ENCODE measurements at regions not wholly inside any gene's neighbourhood (a gene's known extent, or its start where the extent isn't known, plus 50 kb on each side); places are given as distances from the start of the nearest gene placed in this dataset.

- no peak overlapping the region for H2AFZ ChIP-seq (ENCODE audit: low read depth)
- no peak overlapping the region for H3K4me3 ChIP-seq (IDR thresholded peaks at IDR 0.05; ENCODE audit: insufficient read depth, low read depth, low read length)
- H3K27ac ChIP-seq, result no peak overlapping the region
- H3K4me1 ChIP-seq (ENCODE audit: low read depth, poor library complexity, severe bottlenecking), result no peaks in the 10 kb centered on the region
- H3K36me3 ChIP-seq (ENCODE audit: insufficient read depth), result no peaks in the 10 kb centered on the region
- no peaks in the 10 kb centered on the region for H3K27me3 ChIP-seq (ENCODE audit: insufficient read depth, low read depth)
- H3K4me2 ChIP-seq, result no peak overlapping the region
- no peak overlapping the region for H3K9ac ChIP-seq
- TF ChIP-seq CTCF (conservative IDR thresholded peaks at IDR 0.05; ENCODE audit: low read depth, low read length), result no peak
- no peaks in the 10 kb centered on the region for H4K20me1 ChIP-seq (ENCODE audit: insufficient read depth)
- H3K79me2 ChIP-seq (ENCODE audit: insufficient read depth, low read depth), result no peaks in the 10 kb centered on the region
Observed at GRCh38 chrX:82627568-82627967, 880.5 kb upstream of the POU3F4 start.

- H3K9ac ChIP-seq, result no peak overlapping the region
- H3K36me3 ChIP-seq (ENCODE audit: insufficient read depth), result no peaks in the 10 kb centered on the region
- no peak overlapping the region for H3K4me2 ChIP-seq
- H3K27me3 ChIP-seq (ENCODE audit: insufficient read depth, low read depth), result no peaks in the 10 kb centered on the region
- H3K4me1 ChIP-seq (ENCODE audit: low read depth, poor library complexity, severe bottlenecking), result no peaks in the 10 kb centered on the region
- H3K79me2 ChIP-seq (ENCODE audit: insufficient read depth, low read depth), result no peaks in the 10 kb centered on the region
- H3K4me3 ChIP-seq (IDR thresholded peaks at IDR 0.05; ENCODE audit: insufficient read depth, low read depth, low read length), result no peak overlapping the region
- no peak for TF ChIP-seq CTCF (conservative IDR thresholded peaks at IDR 0.05; ENCODE audit: low read depth, low read length)
- no peak overlapping the region for H3K27ac ChIP-seq
- H4K20me1 ChIP-seq (ENCODE audit: insufficient read depth), result no peaks in the 10 kb centered on the region
- H2AFZ ChIP-seq (ENCODE audit: low read depth), result no peak overlapping the region
Observed at GRCh38 chrX:82648062-82648461, 860.0 kb upstream of the POU3F4 start.

GRCh38 chrX:82649645-82650044 is 858.4 kb upstream of the POU3F4 start:
- TF ChIP-seq CTCF (conservative IDR thresholded peaks at IDR 0.05; ENCODE audit: low read depth, low read length), result no peak
- Histone ChIP-seq H3K36me3 (ENCODE audit: insufficient read depth) (no peaks in the 10 kb centered on the region), H3K4me3 (IDR thresholded peaks at IDR 0.05; ENCODE audit: insufficient read depth, low read depth, low read length) (no peak overlapping the region), H3K79me2 (ENCODE audit: insufficient read depth, low read depth) (no peaks in the 10 kb centered on the region), H2AFZ (ENCODE audit: low read depth) (no peak overlapping the region), H4K20me1 (ENCODE audit: insufficient read depth) (no peaks in the 10 kb centered on the region), H3K27ac (no peak overlapping the region), H3K27me3 (ENCODE audit: insufficient read depth, low read depth) (no peaks in the 10 kb centered on the region), H3K9ac (no peak overlapping the region), H3K4me2 (no peak overlapping the region), H3K4me1 (ENCODE audit: low read depth, poor library complexity, severe bottlenecking) (no peaks in the 10 kb centered on the region)

- Histone ChIP-seq H3K27ac (no peak overlapping the region), H3K4me2 (no peak overlapping the region), H3K27me3 (ENCODE audit: insufficient read depth, low read depth) (no peaks in the 10 kb centered on the region), H2AFZ (ENCODE audit: low read depth) (no peak overlapping the region), H4K20me1 (ENCODE audit: insufficient read depth) (no peaks in the 10 kb centered on the region), H3K9ac (no peak overlapping the region), H3K4me3 (IDR thresholded peaks at IDR 0.05; ENCODE audit: insufficient read depth, low read depth, low read length) (no peak overlapping the region), H3K79me2 (ENCODE audit: insufficient read depth, low read depth) (no peaks in the 10 kb centered on the region), H3K4me1 (ENCODE audit: low read depth, poor library complexity, severe bottlenecking) (no peaks in the 10 kb centered on the region), H3K36me3 (ENCODE audit: insufficient read depth) (no peaks in the 10 kb centered on the region)
- TF ChIP-seq CTCF (conservative IDR thresholded peaks at IDR 0.05; ENCODE audit: low read depth, low read length), result no peak
Observed at GRCh38 chrX:82658492-82658891, 849.6 kb upstream of the POU3F4 start.

GRCh38 chrX:82666355-82666754 is 841.7 kb upstream of the POU3F4 start:
- Histone ChIP-seq H3K4me3 (IDR thresholded peaks at IDR 0.05; ENCODE audit: insufficient read depth, low read depth, low read length) (no peak overlapping the region), H3K27ac (no peak overlapping the region)
- TF ChIP-seq CTCF (conservative IDR thresholded peaks at IDR 0.05; ENCODE audit: low read depth, low read length), result no peak

More at GRCh38 chrX:82666355-82666754, 841.7 kb upstream of the POU3F4 start:
- Histone ChIP-seq H3K36me3 (ENCODE audit: insufficient read depth) (no peaks in the 10 kb centered on the region), H3K79me2 (ENCODE audit: insufficient read depth, low read depth) (no peaks in the 10 kb centered on the region), H3K4me2 (no peak overlapping the region), H3K9ac (no peak overlapping the region), H2AFZ (ENCODE audit: low read depth) (no peak overlapping the region), H3K27me3 (ENCODE audit: insufficient read depth, low read depth) (no peaks in the 10 kb centered on the region), H3K4me1 (ENCODE audit: low read depth, poor library complexity, severe bottlenecking) (no peaks in the 10 kb centered on the region), H4K20me1 (ENCODE audit: insufficient read depth) (no peaks in the 10 kb centered on the region)
